ENCODE measurements at regions not wholly inside any gene's neighbourhood (a gene's known extent, or its start where the extent isn't known, plus 50 kb on each side); places are given as distances from the start of the nearest gene placed in this dataset.

DNA sequence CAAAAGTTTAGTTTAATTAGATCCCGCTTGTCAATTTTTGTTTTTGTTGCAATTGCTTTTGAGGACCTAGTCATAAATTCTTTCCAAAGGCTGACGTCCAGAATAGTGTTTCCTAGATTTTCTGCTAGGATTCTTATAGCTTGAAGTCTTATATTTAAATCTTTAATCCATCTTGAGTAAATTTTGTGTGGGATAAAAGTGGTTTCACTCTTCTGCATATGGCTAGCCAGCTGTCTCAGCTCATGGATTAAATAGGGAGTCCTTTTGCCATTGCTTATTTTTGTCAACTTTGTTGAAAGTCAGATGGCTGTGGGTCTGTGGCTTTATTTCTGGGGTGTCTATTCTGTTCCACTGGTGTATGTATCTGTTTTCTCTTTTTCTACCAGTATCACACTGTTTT lies 801.3 kb upstream of the ADGRL4 start:
- TF ChIP-seq SIN3A (conservative IDR thresholded peaks at IDR 0.05 in 1 of 2, IDR thresholded peaks at IDR 0.05 in 1 of 2; ENCODE audit: low read depth in 1 of 2, low read length in 2 of 2) (no peak), POLR2AphosphoS5 (IDR thresholded peaks at IDR 0.05; ENCODE audit: low read depth, low read length) (no peak), BACH1 (IDR thresholded peaks at IDR 0.05; ENCODE audit: low read length) (no peak), NANOG (IDR thresholded peaks at IDR 0.05; ENCODE audit: insufficient read depth, low read depth, low read length, poor library complexity, severe bottlenecking) (no peak), EP300 (IDR thresholded peaks at IDR 0.05; ENCODE audit: borderline replicate concordance in 1 of 2, low read depth in 2 of 2, low read length in 2 of 2) (no peak), YY1 (IDR thresholded peaks at IDR 0.05; ENCODE audit: low read depth, low read length) (no peak), TEAD4 (IDR thresholded peaks at IDR 0.05; ENCODE audit: low read depth, low read length) (no peak), PHF8 (conservative IDR thresholded peaks at IDR 0.05; ENCODE audit: low read depth, low read length) (no peak), POLR2A (IDR thresholded peaks at IDR 0.05; ENCODE audit: control extremely low read depth in 1 of 2, low read depth in 2 of 2, low read length in 2 of 2) (no peak), TAF1 (IDR thresholded peaks at IDR 0.05; ENCODE audit: low read depth, low read length) (no peak), CBX5 (IDR thresholded peaks at IDR 0.05; ENCODE audit: low read depth, low read length) (no peak), RAD21 (IDR thresholded peaks at IDR 0.05 in 1 of 2, conservative IDR thresholded peaks at IDR 0.05 in 1 of 2; ENCODE audit: low read depth in 2 of 2, low read length in 2 of 2) (no peak), BRCA1 (IDR thresholded peaks at IDR 0.05; ENCODE audit: low read depth, low read length) (no peak)
- TF ChIP-seq, protein P1, sequence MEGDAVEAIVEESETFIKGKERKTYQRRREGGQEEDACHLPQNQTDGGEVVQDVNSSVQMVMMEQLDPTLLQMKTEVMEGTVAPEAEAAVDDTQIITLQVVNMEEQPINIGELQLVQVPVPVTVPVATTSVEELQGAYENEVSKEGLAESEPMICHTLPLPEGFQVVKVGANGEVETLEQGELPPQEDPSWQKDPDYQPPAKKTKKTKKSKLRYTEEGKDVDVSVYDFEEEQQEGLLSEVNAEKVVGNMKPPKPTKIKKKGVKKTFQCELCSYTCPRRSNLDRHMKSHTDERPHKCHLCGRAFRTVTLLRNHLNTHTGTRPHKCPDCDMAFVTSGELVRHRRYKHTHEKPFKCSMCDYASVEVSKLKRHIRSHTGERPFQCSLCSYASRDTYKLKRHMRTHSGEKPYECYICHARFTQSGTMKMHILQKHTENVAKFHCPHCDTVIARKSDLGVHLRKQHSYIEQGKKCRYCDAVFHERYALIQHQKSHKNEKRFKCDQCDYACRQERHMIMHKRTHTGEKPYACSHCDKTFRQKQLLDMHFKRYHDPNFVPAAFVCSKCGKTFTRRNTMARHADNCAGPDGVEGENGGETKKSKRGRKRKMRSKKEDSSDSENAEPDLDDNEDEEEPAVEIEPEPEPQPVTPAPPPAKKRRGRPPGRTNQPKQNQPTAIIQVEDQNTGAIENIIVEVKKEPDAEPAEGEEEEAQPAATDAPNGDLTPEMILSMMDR (IDR thresholded peaks at IDR 0.05; ENCODE audit: control extremely low read depth in 1 of 3, insufficient read depth in 1 of 3, low read depth in 1 of 3, low read length in 3 of 3), result no peak

Data from H1 (cell line).